ENCODE measurements at regions not wholly inside any gene's neighbourhood (a gene's known extent, or its start where the extent isn't known, plus 50 kb on each side); places are given as distances from the start of the nearest gene placed in this dataset.

- TF ChIP-seq CTCF (conservative IDR thresholded peaks at IDR 0.05; ENCODE audit: low read length) (no peak), EZH2phosphoT487 (IDR thresholded peaks at IDR 0.05; ENCODE audit: borderline replicate concordance, low read depth, low read length) (no peak)
These were observed 70.8 kb downstream of the YTHDF1 start for GRCh38 chr20:63145156-63145555.
